Adrenal gland (tissue), 5 donors: ENCODE measurements at regions not wholly inside any gene's neighbourhood (a gene's known extent, or its start where the extent isn't known, plus 50 kb on each side); places are given as distances from the start of the nearest gene placed in this dataset.

Source experiments
- CTCF ChIP-seq, 6 experiments: fragments of 450-650 bp in 4 of 6; fragments of 200-600 bp in 2 of 6; sonication (generic) in 1 of 6; IDR thresholded peaks; 1 replicate in 5 of 6; 2 replicates in 1 of 6; pipeline versions ENCODE4 v1.5.1 to v1.8.0; 2016 to 2021; ENCODE audit warnings: antibody characterized with exemption in 6 of 6, mild to moderate bottlenecking in 2 of 6, moderate library complexity in 1 of 6
- POLR2A ChIP-seq, 2 donors: fragments of 450-650 bp; IDR thresholded peaks; one replicate each; pipeline ENCODE4 v1.6.1; 2017; ENCODE audit warnings: antibody characterized with exemption in 2 of 2, mild to moderate bottlenecking in 2 of 2, moderate library complexity in 1 of 2
- donor health status: DM: no; HTN: no; CAD: no.

- TF ChIP-seq CTCF (IDR thresholded peaks at IDR 0.05) (no peak), POLR2A (IDR thresholded peaks at IDR 0.05) (no peak)
Observed at GRCh38 chr1:104378414-104378813, 628.7 kb downstream of the AMY1C start.
